GM12891 (cell line): ENCODE measurements at regions not wholly inside any gene's neighbourhood (a gene's known extent, or its start where the extent isn't known, plus 50 kb on each side); places are given as distances from the start of the nearest gene placed in this dataset.

Experiments
- DNase-seq: peaks from one replicate; pipeline ENCODE4 v3.0.0; 2011; ENCODE audit warnings: low spot score; ENCODE audit not compliant: insufficient read length
- FAIRE-seq: peaks from 2 replicates; lab custom pipeline; 2011; peaks lifted over from hg19 to GRCh38; lab: Jason Lieb, UNC
- PAX5 ChIP-seq: IDR thresholded peaks from 2 replicates; pipeline ENCODE4 v1.6.1; 2011; ENCODE audit warnings: low read length, moderate library complexity, mild to moderate bottlenecking; ENCODE audit not compliant: insufficient read depth, severe bottlenecking
- POLR2A ChIP-seq: IDR thresholded peaks from 2 replicates; pipeline ENCODE4 v1.6.1; 2011; ENCODE audit warnings: low read depth, low read length, control low read depth
- POLR2AphosphoS5 ChIP-seq: IDR thresholded peaks from 2 replicates; pipeline ENCODE4 v1.6.1; 2011; ENCODE audit warnings: low read depth, low read length, control low read depth
- POU2F2 ChIP-seq: IDR thresholded peaks from 2 replicates; pipeline ENCODE4 v1.6.1; 2011; ENCODE audit warnings: low read depth, mild to moderate bottlenecking, control low read depth, low read length, moderate library complexity
- SPI1 ChIP-seq: IDR thresholded peaks from 2 replicates; pipeline ENCODE4 v1.6.1; 2011; ENCODE audit warnings: low read depth, low read length, control low read depth
- TAF1 ChIP-seq: IDR thresholded peaks from 2 replicates; pipeline ENCODE4 v1.6.1; 2011; ENCODE audit warnings: low read depth, low read length, control low read depth

GRCh38 chr9:31336841-31337240 is 1047.6 kb upstream of the ACO1 start:
- TF ChIP-seq TAF1 (no peak), POLR2A (no peak), POU2F2 (no peak), SPI1 (no peak), POLR2AphosphoS5 (no peak), PAX5 (no peak)
- DNase-seq (no peak), FAIRE-seq (no peak)

DNA sequence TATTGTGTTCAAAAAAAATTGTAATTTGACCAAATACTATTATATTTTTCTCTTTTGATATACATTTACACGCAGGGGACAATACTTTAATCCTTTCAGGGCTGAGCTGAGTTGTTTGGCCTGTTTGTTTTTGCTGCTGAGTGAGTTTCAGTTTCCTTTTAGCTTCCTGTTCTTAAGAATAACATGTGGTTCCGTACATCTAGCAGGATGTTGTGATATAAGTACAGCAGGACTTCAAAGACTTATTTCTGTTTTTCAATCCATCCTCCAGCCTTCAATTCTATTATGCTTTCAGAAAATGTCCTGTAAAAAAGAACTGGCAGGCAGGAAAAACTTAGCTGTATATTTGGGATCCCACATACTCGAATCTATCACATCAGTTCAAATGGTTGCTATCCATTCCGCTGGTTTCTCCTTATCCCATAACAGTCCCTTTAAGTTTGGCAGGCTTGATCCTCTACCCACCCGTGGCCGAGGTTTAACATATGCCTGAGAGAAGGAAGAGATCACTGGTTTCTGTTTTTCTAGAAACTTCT is 1037.3 kb upstream of the ACO1 start:
- DNase-seq: no peak
- no peak for TF ChIP-seq PAX5
- TF ChIP-seq POLR2AphosphoS5: no peak
- TF ChIP-seq POU2F2: no peak
- no peak for TF ChIP-seq POLR2A
- TF ChIP-seq SPI1: 0 out of 2 replicates have a peak, but pooled peaks have one; percentile 17
- peak; percentile 86 for FAIRE-seq

- no peak for FAIRE-seq
- DNase-seq: no peak
- TF ChIP-seq SPI1 (no peak), PAX5 (no peak), POU2F2 (no peak), POLR2AphosphoS5 (no peak), POLR2A (no peak), TAF1 (no peak)
These were observed 1029.1 kb upstream of the ACO1 start for GRCh38 chr9:31355159-31355882.

DNA sequence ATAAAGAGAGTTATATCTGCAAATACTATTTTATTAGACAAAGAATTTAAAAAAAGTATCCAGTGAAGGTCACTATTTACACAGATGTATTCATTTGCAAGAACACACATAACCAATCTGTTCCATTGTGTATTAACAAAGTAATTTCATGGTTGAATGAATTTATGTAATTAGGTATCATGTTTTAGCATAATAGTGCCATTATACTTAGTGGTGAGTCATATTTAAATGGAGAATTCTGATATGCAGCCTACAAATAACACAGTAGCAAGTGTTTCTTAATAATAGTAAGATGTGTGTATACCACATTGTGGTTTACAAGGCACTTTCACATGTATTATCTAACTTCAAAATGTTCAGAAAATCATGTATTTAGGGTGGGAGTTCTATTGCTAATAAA is 1028.5 kb upstream of the ACO1 start:
- DNase-seq (no peak), FAIRE-seq (no peak)
- TF ChIP-seq POLR2AphosphoS5: no peak
- TF ChIP-seq POLR2A: no peak
- TF ChIP-seq SPI1: no peak
- no peak for TF ChIP-seq TAF1
- no peak for TF ChIP-seq POU2F2
- no peak for TF ChIP-seq PAX5

GRCh38 chr9:31359071-31359470 is 1025.4 kb upstream of the ACO1 start:
- no peak for FAIRE-seq
- no peak for DNase-seq
- no peak for TF ChIP-seq TAF1
- no peak for TF ChIP-seq PAX5
- TF ChIP-seq POLR2A: no peak
- no peak for TF ChIP-seq POU2F2
- no peak for TF ChIP-seq SPI1
- TF ChIP-seq POLR2AphosphoS5: no peak

DNA sequence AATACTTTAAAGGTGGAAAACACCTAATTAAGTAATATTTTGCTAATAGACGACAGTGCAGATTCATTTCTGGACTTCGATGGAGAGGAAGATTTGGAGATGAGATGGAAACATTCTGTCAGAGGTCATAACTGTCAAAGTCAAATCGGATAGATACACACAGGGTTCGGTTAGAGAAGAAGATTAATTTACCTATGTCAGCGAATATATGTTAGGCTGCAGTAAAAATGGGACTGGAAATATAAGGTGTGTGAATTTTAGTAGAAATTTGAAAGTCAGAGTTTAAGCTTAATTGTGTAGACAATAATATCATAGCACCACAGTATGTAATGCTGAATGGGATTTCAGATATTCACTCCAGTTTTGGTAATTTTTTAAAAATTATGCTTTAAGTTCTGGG is 1020.3 kb upstream of the ACO1 start:
- DNase-seq (no peak), FAIRE-seq (no peak)
- TF ChIP-seq POU2F2 (no peak), TAF1 (no peak), POLR2AphosphoS5 (no peak), POLR2A (no peak), PAX5 (no peak), SPI1 (no peak)

- FAIRE-seq (no peak), DNase-seq (no peak)
- TF ChIP-seq PAX5 (no peak), POLR2A (no peak), POLR2AphosphoS5 (no peak), POU2F2 (no peak), SPI1 (no peak), TAF1 (no peak)
These were observed 1011.5 kb upstream of the ACO1 start for GRCh38 chr9:31372799-31373587.

DNA sequence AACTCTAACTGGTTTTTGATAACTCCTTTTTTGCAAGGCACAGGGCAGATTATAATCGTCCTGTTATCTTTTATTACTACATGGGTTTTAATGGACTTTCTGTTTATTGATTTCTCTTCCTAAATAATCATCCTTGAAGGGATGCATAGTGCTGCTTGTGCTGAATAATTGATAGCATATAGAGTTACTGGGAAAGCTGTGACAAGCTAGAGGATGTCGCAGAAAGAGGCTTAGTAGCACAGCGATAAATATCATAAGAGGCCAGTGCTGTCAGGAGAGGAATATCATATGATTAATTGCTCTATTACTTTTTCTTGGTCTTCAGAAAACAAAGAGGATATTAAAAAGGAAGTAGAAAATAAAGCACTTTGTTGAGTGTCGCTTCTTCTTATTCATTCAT is 1007.1 kb upstream of the ACO1 start:
- TF ChIP-seq POLR2AphosphoS5: no peak
- no peak for TF ChIP-seq POLR2A
- no peak for TF ChIP-seq PAX5
- no peak for TF ChIP-seq TAF1
- no peak for TF ChIP-seq POU2F2
- no peak for TF ChIP-seq SPI1
- DNase-seq (no peak), FAIRE-seq (no peak)

DNA sequence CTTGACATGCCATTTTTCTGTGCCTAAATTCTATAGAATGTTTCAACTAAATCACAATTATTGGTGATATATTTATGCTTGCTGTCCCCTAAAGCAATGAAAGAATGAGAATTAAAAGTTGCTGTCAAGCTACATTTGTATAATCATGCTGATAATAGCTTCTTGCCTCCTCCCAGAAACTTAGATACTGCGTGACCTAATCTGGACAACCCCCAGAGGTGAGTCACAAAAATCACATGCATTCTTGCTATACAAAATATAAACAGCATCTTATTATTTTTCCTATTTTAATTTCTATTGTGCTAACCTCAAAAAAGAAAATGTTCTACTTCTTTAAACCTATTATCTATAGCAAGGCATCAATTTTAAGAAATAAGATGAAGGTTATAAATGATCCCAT is 995.8 kb upstream of the ACO1 start:
- DNase-seq: no peak
- TF ChIP-seq SPI1 (no peak), POLR2A (no peak), POU2F2 (no peak), POLR2AphosphoS5 (no peak), TAF1 (no peak), PAX5 (no peak)
- FAIRE-seq: no peak
